ENCODE measurements at regions not wholly inside any gene's neighbourhood (a gene's known extent, or its start where the extent isn't known, plus 50 kb on each side); places are given as distances from the start of the nearest gene placed in this dataset.
A peak's percentile ranks its signal among the peaks of the same experiment; 100 is the strongest.
"Not testable (repeated sequence)": the region's sequence is repeated elsewhere in the genome, so short reads cannot be mapped to it uniquely, and the experiment has no call there.

- DNase-seq (ENCODE audit: low spot score): no peak
These were observed 141.2 kb downstream of the LRRC3B start for GRCh38 chr3:26763723-26764122.

- DNase-seq (ENCODE audit: low spot score): no peak
These were observed 143.5 kb downstream of the LRRC3B start for GRCh38 chr3:26766031-26766430.

- DNase-seq (ENCODE audit: low spot score): no peak
These were observed 145.6 kb downstream of the LRRC3B start for GRCh38 chr3:26768068-26768651.

GRCh38 chr3:26799679-26800317 lies 177.2 kb downstream of the LRRC3B start:
- DNase-seq (ENCODE audit: low spot score): no peak

- DNase-seq (ENCODE audit: low spot score): no peak
These were observed 184.7 kb downstream of the LRRC3B start for GRCh38 chr3:26807272-26807671.

GRCh38 chr3:26825454-26825853 lies 202.9 kb downstream of the LRRC3B start:
- DNase-seq (ENCODE audit: low spot score): no peak

- no peak for DNase-seq (ENCODE audit: low spot score)
These were observed 204.6 kb downstream of the LRRC3B start for GRCh38 chr3:26827169-26827568.

- DNase-seq (ENCODE audit: low spot score): no peak
These were observed 215.5 kb downstream of the LRRC3B start for GRCh38 chr3:26838026-26838425.

- no peak for DNase-seq (ENCODE audit: low spot score)
These were observed 216.4 kb downstream of the LRRC3B start for GRCh38 chr3:26839001-26839400.

- no peak for DNase-seq (ENCODE audit: low spot score)
These were observed 217.8 kb downstream of the LRRC3B start for GRCh38 chr3:26840272-26840870.

GRCh38 chr3:26845194-26845593 lies 222.6 kb downstream of the LRRC3B start:
- DNase-seq (ENCODE audit: low spot score): no peak

- DNase-seq (ENCODE audit: low spot score): no peak
These were observed 225.1 kb downstream of the LRRC3B start for GRCh38 chr3:26847680-26848079.

- no peak for DNase-seq (ENCODE audit: low spot score)
These were observed 271.9 kb downstream of the LRRC3B start for GRCh38 chr3:26894443-26894842.

- DNase-seq (ENCODE audit: low spot score): no peak
These were observed 292.6 kb downstream of the LRRC3B start for GRCh38 chr3:26915208-26915607.

GRCh38 chr3:26920646-26921478 lies 298.3 kb downstream of the LRRC3B start:
- peak; percentile 38 for DNase-seq (ENCODE audit: low spot score)

GRCh38 chr3:26931896-26932295 lies 309.3 kb downstream of the LRRC3B start:
- no peak for DNase-seq (ENCODE audit: low spot score)

- no peak for DNase-seq (ENCODE audit: low spot score)
These were observed 310.2 kb downstream of the LRRC3B start for GRCh38 chr3:26932752-26933151.

GRCh38 chr3:26945480-26945879 lies 322.9 kb downstream of the LRRC3B start:
- not testable (repeated sequence) for DNase-seq (ENCODE audit: low spot score)

- no peak for DNase-seq (ENCODE audit: low spot score)
These were observed 337.8 kb downstream of the LRRC3B start for GRCh38 chr3:26960382-26960781.

- no peak for DNase-seq (ENCODE audit: low spot score)
These were observed 340.2 kb downstream of the LRRC3B start for GRCh38 chr3:26962492-26963360.

- no peak for DNase-seq (ENCODE audit: low spot score)
These were observed 340.8 kb downstream of the LRRC3B start for GRCh38 chr3:26963361-26963743.

GRCh38 chr3:26964313-26964712 lies 341.7 kb downstream of the LRRC3B start:
- DNase-seq (ENCODE audit: low spot score): no peak
